22Rv1 (cell line): ENCODE measurements at regions not wholly inside any gene's neighbourhood (a gene's known extent, or its start where the extent isn't known, plus 50 kb on each side); places are given as distances from the start of the nearest gene placed in this dataset.

ENCODE experiments used
- H3K27ac ChIP-seq: fragments of 450-650 bp; 2 replicates; pipeline ENCODE4 v1.5.1; 2017
- ZFX ChIP-seq: fragments of 450-650 bp; IDR thresholded peaks from 2 replicates; pipeline ENCODE4 v1.6.1; 2017; ENCODE audit warnings: antibody characterized with exemption, borderline replicate concordance
- TF ChIP-seq, protein P1 (sequence below): fragments of 450-650 bp; IDR thresholded peaks from 2 replicates; pipeline ENCODE4 v1.5.1; 2017; ENCODE audit warnings: mild to moderate bottlenecking

DNA sequence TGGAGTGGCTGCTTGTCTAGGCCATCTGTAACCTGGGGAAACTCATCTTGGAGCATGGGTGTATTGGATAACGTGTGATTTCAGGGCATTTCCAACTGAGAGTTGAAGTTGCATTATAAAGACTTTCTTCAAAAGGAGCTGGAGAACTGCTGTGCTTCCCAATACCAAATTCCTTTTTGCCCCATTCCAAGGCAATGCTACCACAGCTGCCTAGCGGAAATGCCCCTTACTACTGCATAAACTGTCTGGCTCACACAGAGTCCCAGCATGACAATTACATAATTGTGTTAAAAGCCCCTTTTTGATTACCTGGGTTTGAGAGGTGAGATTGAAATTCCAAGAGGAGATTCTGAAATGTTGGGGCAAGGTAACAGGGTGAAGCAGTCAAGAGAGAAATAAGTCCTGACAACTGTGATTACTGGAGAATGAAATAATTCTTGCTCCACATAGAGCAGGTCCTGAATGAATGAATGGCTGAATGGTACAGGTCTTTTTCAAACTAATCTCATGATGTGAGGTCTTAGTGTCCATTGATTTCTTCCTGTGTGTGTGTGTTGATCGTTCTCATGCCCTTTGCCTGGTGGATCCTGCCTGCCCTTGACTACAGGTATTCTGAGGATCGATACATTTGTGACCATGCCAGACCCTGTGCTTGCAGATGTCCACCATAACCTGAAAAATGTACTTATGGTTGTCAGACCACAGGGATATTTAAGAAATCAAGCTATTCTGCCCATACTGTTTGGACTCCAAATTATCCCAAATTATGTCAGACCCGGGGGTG lies 386.5 kb downstream of the GRIN2B start:
- H3K27ac ChIP-seq, result no peak overlapping the region

DNA sequence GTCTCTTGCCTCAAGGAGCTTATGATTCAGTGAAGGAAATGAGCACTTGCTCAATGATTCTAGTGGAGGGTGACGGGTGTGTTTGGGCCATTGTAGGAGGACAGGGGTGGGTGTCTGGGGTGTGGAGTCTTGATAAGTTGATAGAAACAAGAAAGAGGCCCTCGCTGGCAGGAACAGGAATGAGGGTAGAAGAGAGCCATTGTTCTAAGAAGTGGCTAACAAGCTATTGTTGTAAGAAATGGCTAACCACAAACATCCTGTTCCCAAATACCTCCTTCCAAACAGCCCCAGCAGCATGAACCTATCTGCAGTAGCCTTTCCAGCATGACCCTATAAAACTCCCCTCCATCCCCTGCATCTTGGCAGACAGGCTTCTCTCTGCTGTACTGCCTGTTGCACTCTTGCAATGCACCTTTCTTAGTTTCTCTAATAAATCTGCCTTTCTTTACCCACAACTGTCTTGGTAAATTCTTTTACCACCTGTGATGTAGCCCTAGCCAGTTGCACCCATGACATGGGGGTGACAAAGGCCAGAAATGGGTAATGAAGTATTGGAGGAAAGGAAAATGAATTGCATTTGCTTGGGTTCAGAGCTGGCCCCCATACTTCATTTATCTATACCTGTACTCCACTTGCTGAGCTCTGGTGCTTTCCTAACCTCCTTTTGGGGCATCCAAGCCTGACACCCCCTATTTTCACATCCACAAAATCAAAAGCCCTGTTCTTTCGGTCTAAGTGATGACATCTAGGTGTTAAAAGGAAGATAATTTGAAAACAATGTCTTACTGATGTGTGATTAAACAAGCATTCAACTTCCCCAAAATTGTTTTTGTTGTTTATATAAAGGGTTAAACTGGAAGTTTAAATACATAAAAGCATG lies 389.1 kb downstream of the GRIN2B start:
- no peak for TF ChIP-seq ZFX
- TF ChIP-seq, protein P1, sequence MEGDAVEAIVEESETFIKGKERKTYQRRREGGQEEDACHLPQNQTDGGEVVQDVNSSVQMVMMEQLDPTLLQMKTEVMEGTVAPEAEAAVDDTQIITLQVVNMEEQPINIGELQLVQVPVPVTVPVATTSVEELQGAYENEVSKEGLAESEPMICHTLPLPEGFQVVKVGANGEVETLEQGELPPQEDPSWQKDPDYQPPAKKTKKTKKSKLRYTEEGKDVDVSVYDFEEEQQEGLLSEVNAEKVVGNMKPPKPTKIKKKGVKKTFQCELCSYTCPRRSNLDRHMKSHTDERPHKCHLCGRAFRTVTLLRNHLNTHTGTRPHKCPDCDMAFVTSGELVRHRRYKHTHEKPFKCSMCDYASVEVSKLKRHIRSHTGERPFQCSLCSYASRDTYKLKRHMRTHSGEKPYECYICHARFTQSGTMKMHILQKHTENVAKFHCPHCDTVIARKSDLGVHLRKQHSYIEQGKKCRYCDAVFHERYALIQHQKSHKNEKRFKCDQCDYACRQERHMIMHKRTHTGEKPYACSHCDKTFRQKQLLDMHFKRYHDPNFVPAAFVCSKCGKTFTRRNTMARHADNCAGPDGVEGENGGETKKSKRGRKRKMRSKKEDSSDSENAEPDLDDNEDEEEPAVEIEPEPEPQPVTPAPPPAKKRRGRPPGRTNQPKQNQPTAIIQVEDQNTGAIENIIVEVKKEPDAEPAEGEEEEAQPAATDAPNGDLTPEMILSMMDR, result no peak
- no peak overlapping the region for H3K27ac ChIP-seq

More for the DNA sequence above, 386.5 kb downstream of the GRIN2B start:
- TF ChIP-seq, protein P1, result no peak
- TF ChIP-seq ZFX, result no peak

DNA sequence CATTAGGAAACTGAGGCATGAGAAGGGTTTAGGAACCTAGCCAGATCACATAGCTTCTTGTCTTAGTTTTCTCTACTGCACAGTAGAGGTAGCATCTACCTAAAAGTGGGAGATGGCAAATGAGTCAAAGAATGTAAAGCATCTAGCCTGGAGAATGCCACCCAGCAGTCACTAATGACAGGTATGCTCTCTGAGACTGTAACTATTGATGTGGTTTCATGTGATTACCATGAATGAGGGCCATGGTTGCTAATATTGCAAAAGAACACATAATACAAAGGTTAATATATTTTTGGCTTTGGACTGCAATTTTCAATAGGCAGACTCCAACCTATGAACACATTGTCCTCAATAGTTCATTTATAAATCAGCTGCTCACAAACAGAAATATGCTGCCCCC lies 389.9 kb downstream of the GRIN2B start:
- no peak for TF ChIP-seq ZFX
- H3K27ac ChIP-seq, result no peak overlapping the region

DNA sequence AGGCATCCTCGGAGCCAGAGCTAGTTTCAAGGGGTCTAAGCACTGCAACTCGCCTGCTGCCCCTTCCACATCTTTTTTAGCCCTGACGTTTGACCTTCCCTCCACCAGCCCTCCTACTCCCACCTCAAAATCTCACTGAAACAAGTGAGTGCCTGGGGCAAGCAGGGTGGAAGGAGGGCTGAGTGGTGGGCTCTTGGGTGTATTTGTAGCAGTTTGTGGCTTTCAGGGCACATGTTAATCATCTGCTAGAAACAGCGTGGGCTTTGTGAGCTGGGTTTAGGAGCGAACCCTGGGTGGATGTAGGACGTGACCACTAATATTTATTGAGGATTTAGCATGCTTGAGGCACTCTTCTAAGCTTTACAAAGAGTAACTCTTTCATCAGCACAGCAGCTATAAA lies 390.3 kb downstream of the GRIN2B start:
- TF ChIP-seq ZFX, result no peak

DNA sequence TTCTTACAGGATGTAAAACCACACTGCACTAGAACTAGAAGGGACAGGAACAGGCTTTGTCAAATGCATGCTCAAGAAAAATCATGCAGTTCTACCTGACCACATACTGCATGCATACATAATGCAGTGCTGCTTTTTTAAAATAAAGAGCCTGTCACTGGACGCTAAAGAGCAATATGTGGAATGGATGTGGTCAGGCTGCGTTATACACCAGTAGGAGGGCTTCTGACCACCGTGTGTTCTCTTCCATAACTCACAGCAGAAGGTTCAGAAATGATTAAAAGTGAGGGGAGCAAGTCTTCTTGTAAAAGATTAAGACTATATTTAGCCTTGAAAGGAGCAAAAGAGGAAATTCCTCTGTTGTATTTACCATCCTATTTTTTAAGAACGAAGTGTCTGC lies 392.0 kb downstream of the EMP1 start:
- H3K27ac ChIP-seq, result no peak overlapping the region
- TF ChIP-seq, protein P1, result no peak
- TF ChIP-seq ZFX, result no peak

More for the DNA sequence above, 390.3 kb downstream of the GRIN2B start:
- H3K27ac ChIP-seq, result no peak overlapping the region

DNA sequence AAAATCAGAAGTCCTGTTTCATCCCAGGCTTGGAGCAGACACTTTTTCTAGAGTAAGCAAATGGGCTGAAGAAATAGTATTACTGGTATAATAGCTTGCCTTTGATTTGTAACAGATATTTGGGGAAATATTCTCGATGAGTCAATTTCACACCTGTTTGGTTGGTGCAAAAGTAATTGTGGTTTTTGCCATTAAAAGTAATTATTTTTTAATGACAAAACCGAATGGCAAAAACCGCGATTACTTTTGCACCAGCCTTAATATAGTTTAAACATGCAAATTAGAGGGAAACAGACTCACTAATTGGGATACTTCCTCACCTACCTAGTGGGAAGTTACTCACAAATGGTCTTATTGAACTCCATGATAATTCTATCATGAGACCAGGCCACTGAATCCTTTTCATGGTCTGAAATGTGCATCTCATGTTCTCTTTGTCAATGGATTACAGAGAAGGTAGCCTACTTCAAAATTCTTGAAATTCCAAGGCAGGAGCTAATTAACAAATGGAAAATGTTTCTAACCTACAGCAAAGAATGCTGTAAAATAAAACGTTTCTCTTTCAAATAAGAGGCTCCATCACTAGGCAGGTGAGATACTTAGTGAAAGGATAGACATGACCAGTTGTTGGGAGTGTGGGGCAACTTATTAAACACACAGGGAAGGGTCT lies 391.3 kb downstream of the EMP1 start:
- TF ChIP-seq, protein P1, result no peak
- TF ChIP-seq ZFX, result no peak
- H3K27ac ChIP-seq, result no peak overlapping the region

DNA sequence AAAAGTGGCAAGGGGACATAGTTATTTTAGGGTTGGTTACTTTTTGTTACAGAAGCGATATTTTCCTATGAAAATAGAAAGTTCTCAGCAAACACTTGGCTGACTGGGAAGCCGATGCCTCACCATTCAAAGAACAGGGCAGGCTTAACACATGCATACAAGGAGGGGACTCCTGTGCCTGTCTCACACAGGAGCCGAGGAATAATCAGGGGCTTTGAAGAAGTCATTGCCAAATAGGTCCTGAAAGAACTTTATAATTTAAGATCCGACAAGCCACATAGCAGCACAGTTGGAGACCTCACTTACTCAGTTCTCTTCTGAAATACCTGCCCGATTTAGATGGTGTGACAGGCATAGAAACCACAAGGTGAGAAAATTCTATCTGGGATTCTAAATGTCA lies 389.8 kb downstream of the EMP1 start:
- TF ChIP-seq, protein P1, result no peak
- TF ChIP-seq ZFX, result no peak
- no peak overlapping the region for H3K27ac ChIP-seq

DNA sequence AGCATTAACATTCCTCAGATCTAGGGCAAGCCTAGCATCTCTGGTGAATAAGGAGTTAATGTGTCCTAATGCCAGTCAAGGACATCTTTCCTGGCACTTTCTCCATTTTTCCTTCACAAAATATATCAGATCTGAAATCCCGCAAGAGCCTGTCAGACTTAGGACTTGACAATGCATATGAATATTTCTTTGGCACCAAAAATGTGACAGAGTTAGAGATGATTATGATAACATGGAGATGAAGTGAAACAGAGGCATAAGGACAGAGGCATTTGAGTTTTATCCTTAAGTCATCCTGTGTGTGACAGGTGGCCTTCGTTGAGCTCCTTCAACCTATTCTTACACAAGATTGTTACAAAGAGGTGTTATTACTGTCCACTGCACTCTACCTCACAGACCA lies 388.0 kb downstream of the EMP1 start:
- TF ChIP-seq ZFX, result no peak
- TF ChIP-seq, protein P1, result no peak
- H3K27ac ChIP-seq, result no peak overlapping the region
